Breast epithelium (tissue), 4 donors: ENCODE measurements at regions not wholly inside any gene's neighbourhood (a gene's known extent, or its start where the extent isn't known, plus 50 kb on each side); places are given as distances from the start of the nearest gene placed in this dataset.

Source experiments
- DNase-seq, 2 donors: peaks; one replicate each; pipeline ENCODE4 v3.0.0-alpha.2; 2019; ENCODE audit warnings: low spot score in 2 of 2
- H3K27ac ChIP-seq, 2 donors: fragments of 200-600 bp; sonication (generic) in 1 of 2; one replicate each; pipeline ENCODE4 v1.5.1; 2016 to 2019; ENCODE audit warnings: mild to moderate bottlenecking in 1 of 2
- H3K27me3 ChIP-seq, 2 donors: fragments of 200-600 bp; sonication (generic) in 1 of 2; one replicate each; pipeline versions ENCODE4 v1.5.1 to v1.6.0; 2017 to 2019; ENCODE audit warnings: control low read depth in 1 of 2, mild to moderate bottlenecking in 1 of 2
- H3K36me3 ChIP-seq: fragments of 200-600 bp; one replicate; pipeline ENCODE4 v1.5.1; 2019
- H3K4me1 ChIP-seq, 2 donors: fragments of 200-600 bp; sonication (generic); one replicate each; pipeline ENCODE4 v1.5.1; 2016 to 2019; ENCODE audit warnings: control low read depth in 1 of 2
- H3K4me3 ChIP-seq, 3 donors: fragments of 200-600 bp; sonication (generic); 1 replicate in 2 of 3; 2 replicates in 1 of 3; pipeline ENCODE4 v1.5.1; 2016 to 2019; ENCODE audit warnings: mild to moderate bottlenecking in 3 of 3, moderate library complexity in 2 of 3
- H3K9me3 ChIP-seq, 2 donors: fragments of 200-600 bp; sonication (generic) in 1 of 2; one replicate each; pipeline ENCODE4 v1.5.1; 2016 to 2019; ENCODE audit warnings: control low read depth in 1 of 2
- POLR2A ChIP-seq: fragments of 450-650 bp; IDR thresholded peaks from one replicate; pipeline ENCODE4 v1.6.1; 2016; ENCODE audit warnings: antibody characterized with exemption, mild to moderate bottlenecking, moderate library complexity
- POLR2AphosphoS5 ChIP-seq, 3 donors: sonication (generic); formaldehyde crosslinking; IDR thresholded peaks; one replicate each; pipeline ENCODE4 v1.6.1; 2017; ENCODE audit warnings: antibody characterized with exemption in 3 of 3
- intact Hi-C: fragments of 100-400 bp; cut with DNase I; formaldehyde crosslinking; loops from one replicate; pipeline ENCODE4 v1.15.1; 2023; ENCODE audit warnings: low total_unique reads
- TF ChIP-seq, protein P1 (sequence below), 3 donors: fragments of 450-650 bp; IDR thresholded peaks; one replicate each; pipeline ENCODE4 v1.5.1; 2016 to 2017; ENCODE audit warnings: antibody characterized with exemption in 3 of 3, mild to moderate bottlenecking in 3 of 3, moderate library complexity in 3 of 3

DNA sequence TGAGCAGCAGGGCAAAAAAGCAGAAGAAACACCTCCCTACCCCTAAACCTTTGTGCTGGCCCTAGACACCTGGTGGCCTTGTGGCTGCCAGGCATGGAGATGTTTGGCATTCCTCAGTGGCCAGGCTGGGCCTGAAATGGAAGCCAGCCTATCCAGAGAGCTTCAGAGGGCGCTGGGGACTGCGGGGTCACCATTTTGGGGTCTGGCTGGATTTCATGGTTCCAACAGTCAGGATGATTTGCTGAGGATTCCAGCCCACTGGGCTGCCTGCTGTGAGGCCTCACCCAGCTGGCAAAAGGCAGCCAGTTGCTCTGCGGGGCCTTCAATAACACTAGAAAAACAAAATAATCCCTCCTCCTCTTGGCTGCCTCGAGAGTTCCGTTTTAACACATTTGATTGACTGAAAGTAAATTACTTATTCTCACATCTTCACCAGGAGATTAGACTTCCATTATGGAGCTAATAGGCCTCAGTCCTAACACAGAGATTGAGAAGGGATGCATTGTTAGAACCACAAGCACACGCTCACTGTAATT lies 154.1 kb downstream of the EN1 start:
- TF ChIP-seq POLR2AphosphoS5 (IDR thresholded peaks at IDR 0.05) (no peak), POLR2A (no peak)
- TF ChIP-seq, protein P1, sequence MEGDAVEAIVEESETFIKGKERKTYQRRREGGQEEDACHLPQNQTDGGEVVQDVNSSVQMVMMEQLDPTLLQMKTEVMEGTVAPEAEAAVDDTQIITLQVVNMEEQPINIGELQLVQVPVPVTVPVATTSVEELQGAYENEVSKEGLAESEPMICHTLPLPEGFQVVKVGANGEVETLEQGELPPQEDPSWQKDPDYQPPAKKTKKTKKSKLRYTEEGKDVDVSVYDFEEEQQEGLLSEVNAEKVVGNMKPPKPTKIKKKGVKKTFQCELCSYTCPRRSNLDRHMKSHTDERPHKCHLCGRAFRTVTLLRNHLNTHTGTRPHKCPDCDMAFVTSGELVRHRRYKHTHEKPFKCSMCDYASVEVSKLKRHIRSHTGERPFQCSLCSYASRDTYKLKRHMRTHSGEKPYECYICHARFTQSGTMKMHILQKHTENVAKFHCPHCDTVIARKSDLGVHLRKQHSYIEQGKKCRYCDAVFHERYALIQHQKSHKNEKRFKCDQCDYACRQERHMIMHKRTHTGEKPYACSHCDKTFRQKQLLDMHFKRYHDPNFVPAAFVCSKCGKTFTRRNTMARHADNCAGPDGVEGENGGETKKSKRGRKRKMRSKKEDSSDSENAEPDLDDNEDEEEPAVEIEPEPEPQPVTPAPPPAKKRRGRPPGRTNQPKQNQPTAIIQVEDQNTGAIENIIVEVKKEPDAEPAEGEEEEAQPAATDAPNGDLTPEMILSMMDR (IDR thresholded peaks at IDR 0.05): no peak
- no peaks in the 10 kb centered on the region for H3K27me3 ChIP-seq
- DNase-seq: no peak
- no peak overlapping the region for H3K27ac ChIP-seq
- H3K36me3 ChIP-seq: no peaks in the 10 kb centered on the region
- H3K4me1 ChIP-seq: no peaks in the 10 kb centered on the region
- no peaks in the 10 kb centered on the region for H3K9me3 ChIP-seq
- intact Hi-C loops: no loop called here
- H3K4me3 ChIP-seq: no peak overlapping the region

GRCh38 chr2:118689874-118690273 lies 157.6 kb downstream of the EN1 start:
- TF ChIP-seq POLR2AphosphoS5 (IDR thresholded peaks at IDR 0.05): no peak
- TF ChIP-seq POLR2A: no peak
- TF ChIP-seq, protein P1 (IDR thresholded peaks at IDR 0.05): no peak
- no peak for DNase-seq
- no peak overlapping the region for H3K27ac ChIP-seq
- no peaks in the 10 kb centered on the region for H3K27me3 ChIP-seq
- intact Hi-C loops: no loop called here
- no peaks in the 10 kb centered on the region for H3K4me1 ChIP-seq
- H3K4me3 ChIP-seq: no peak overlapping the region
- no peaks in the 10 kb centered on the region for H3K36me3 ChIP-seq
- H3K9me3 ChIP-seq: no peaks in the 10 kb centered on the region

DNA sequence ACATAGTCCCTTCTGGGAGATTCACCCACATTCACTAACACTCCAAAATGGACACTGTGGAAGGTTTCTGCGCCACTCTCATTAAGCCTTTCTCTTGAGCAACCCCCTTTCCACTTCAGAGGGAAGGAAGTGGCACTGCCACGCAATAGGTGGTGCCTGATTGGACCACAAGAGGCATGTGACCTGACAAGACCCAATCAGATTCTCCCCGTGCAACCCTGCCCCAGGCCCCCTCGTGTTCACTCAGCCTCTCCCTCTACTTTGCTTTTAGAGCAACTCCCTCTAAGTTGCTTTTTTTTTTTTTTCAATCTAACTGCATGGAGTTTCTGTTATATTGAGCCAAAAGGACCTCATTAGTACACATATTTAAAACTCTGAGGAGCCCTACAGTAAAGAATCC lies 158.0 kb downstream of the EN1 start:
- Histone ChIP-seq H3K9me3 (no peaks in the 10 kb centered on the region), H3K27ac (no peak overlapping the region), H3K27me3 (no peaks in the 10 kb centered on the region), H3K4me1 (no peaks in the 10 kb centered on the region), H3K36me3 (no peaks in the 10 kb centered on the region), H3K4me3 (no peak overlapping the region)
- TF ChIP-seq, protein P1 (IDR thresholded peaks at IDR 0.05): no peak
- no peak for TF ChIP-seq POLR2AphosphoS5 (IDR thresholded peaks at IDR 0.05)
- TF ChIP-seq POLR2A: no peak
- DNase-seq: no peak
- intact Hi-C loops: no loop called here

- Histone ChIP-seq H3K4me1 (no peaks in the 10 kb centered on the region), H3K27ac (no peak overlapping the region), H3K36me3 (no peaks in the 10 kb centered on the region), H3K4me3 (no peak overlapping the region), H3K27me3 (no peaks in the 10 kb centered on the region), H3K9me3 (no peaks in the 10 kb centered on the region)
- no peak for TF ChIP-seq POLR2AphosphoS5 (IDR thresholded peaks at IDR 0.05)
- DNase-seq: no peak
- intact Hi-C loops: no loop called here
Observed at GRCh38 chr2:118689033-118689432, 158.4 kb downstream of the EN1 start.

GRCh38 chr2:118687698-118688097 lies 159.8 kb downstream of the EN1 start:
- no peaks in the 10 kb centered on the region for H3K9me3 ChIP-seq
- H3K27me3 ChIP-seq: no peaks in the 10 kb centered on the region
- H3K27ac ChIP-seq: no peak overlapping the region
- no peaks in the 10 kb centered on the region for H3K36me3 ChIP-seq
- intact Hi-C loops: no loop called here
- no peak for DNase-seq
- TF ChIP-seq POLR2AphosphoS5 (IDR thresholded peaks at IDR 0.05): no peak
- no peak overlapping the region for H3K4me3 ChIP-seq
- no peaks in the 10 kb centered on the region for H3K4me1 ChIP-seq

DNA sequence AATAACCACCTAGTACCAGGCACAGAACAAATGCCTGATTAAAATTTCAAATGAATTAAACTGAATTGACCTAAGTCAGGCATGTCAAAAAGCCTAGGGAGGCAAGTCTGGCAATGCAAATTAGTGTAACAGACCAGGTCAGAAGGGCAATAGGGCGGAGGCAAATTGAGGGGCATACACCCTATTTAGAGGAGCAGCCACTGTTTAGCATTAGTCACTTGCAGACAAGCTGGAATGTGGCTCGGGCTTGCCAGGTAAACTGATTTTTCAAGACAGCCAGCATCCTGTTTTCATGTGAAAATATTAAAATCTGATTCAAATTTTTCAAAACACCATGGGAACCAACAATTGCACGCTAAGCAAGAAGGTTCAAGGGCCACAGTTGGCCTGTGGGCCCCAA lies 160.3 kb downstream of the EN1 start:
- Histone ChIP-seq H3K4me3 (no peak overlapping the region), H3K27ac (no peak overlapping the region), H3K27me3 (no peaks in the 10 kb centered on the region), H3K36me3 (no peaks in the 10 kb centered on the region), H3K4me1 (no peaks in the 10 kb centered on the region), H3K9me3 (no peaks in the 10 kb centered on the region)
- intact Hi-C loops: no loop called here
- TF ChIP-seq POLR2AphosphoS5 (IDR thresholded peaks at IDR 0.05) (no peak), POLR2A (no peak)
- TF ChIP-seq, protein P1 (IDR thresholded peaks at IDR 0.05): no peak
- no peak for DNase-seq
